Neural progenitor cell (in vitro differentiated cells): ENCODE measurements at regions not wholly inside any gene's neighbourhood (a gene's known extent, or its start where the extent isn't known, plus 50 kb on each side); places are given as distances from the start of the nearest gene placed in this dataset.

Source experiments
- EZH2 ChIP-seq: fragments of 200-600 bp; sonication (generic); IDR thresholded peaks from 2 replicates; pipeline ENCODE4 v1.6.1; 2017; ENCODE audit warnings: antibody characterized with exemption, mild to moderate bottlenecking, moderate library complexity
- EZH2phosphoT487 ChIP-seq: fragments of 200-600 bp; sonication (generic); IDR thresholded peaks from 2 replicates; pipeline ENCODE4 v1.6.1; 2017; ENCODE audit warnings: antibody characterized with exemption
- TF ChIP-seq, protein P1 (sequence below): fragments of 200-600 bp; sonication (generic); IDR thresholded peaks from 2 replicates; pipeline ENCODE4 v1.5.1; 2017; ENCODE audit warnings: antibody characterized with exemption, mild to moderate bottlenecking

DNA sequence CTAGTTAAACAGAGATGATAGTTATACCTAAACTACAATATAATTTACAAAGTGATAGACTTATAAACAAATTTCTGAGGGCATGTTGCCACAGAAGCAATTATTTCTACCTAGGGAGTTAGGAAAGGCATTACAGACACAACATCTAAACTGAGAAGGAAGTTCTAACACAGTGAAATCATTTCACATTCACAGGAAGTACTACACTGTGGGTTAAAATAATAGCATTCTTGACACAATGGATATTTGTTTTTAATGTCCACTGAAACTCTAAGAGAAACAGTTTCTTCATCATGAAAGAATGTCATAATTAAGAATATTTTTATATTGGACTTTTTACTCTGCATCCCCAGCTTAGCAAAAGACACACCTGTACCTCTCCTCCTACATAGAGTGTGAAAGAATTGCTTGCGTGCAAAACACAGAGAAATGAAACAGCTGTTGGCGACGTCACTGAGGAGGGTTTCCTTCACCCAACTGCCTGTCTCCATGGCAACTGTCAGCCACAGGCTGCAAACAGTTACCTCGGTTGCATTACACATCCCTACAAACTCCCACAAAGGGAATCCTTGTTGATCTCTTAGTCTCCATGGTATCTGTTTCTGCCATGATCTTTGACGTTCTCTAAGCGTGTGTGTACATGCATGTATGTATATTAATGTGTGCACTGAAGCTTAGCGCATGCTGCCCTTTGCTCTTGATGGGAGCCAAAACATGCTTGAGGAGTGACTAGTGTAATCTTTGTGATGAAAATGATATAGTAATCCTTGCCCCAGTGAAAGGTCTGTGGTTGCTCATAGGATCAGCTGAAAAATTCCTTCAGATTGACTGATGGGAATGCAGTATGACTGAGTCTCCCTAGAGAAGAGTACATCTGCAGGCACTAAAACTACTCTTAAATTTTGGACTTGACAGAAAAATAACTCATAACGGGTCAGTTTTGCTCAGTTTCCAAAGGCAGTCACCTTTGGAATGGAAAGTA lies 168.5 kb downstream of the ACTL7B start:
- TF ChIP-seq, protein P1, sequence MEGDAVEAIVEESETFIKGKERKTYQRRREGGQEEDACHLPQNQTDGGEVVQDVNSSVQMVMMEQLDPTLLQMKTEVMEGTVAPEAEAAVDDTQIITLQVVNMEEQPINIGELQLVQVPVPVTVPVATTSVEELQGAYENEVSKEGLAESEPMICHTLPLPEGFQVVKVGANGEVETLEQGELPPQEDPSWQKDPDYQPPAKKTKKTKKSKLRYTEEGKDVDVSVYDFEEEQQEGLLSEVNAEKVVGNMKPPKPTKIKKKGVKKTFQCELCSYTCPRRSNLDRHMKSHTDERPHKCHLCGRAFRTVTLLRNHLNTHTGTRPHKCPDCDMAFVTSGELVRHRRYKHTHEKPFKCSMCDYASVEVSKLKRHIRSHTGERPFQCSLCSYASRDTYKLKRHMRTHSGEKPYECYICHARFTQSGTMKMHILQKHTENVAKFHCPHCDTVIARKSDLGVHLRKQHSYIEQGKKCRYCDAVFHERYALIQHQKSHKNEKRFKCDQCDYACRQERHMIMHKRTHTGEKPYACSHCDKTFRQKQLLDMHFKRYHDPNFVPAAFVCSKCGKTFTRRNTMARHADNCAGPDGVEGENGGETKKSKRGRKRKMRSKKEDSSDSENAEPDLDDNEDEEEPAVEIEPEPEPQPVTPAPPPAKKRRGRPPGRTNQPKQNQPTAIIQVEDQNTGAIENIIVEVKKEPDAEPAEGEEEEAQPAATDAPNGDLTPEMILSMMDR, result no peak
- TF ChIP-seq EZH2 (no peak), EZH2phosphoT487 (no peak)
